ENCODE measurements at regions not wholly inside any gene's neighbourhood (a gene's known extent, or its start where the extent isn't known, plus 50 kb on each side); places are given as distances from the start of the nearest gene placed in this dataset.

DNA sequence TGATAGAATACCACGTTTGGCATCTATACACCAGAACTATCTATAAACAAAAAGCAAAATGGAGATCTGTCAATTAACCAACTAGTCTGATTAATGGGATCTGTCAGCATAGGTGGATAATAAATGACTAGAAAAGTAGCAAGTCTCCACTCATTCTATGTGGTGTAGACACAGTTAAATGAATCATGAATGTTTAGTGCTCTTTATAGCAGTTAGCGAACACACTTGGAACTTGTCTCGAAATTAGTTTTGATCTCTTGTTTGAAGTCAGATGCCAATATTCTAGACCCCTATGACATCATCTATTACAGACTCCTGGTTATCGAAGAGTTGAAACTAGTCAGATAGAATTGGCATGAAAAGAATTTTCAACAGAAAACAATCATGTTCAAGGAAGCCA is 259.7 kb downstream of the AHR start:
- TF ChIP-seq, protein P1, sequence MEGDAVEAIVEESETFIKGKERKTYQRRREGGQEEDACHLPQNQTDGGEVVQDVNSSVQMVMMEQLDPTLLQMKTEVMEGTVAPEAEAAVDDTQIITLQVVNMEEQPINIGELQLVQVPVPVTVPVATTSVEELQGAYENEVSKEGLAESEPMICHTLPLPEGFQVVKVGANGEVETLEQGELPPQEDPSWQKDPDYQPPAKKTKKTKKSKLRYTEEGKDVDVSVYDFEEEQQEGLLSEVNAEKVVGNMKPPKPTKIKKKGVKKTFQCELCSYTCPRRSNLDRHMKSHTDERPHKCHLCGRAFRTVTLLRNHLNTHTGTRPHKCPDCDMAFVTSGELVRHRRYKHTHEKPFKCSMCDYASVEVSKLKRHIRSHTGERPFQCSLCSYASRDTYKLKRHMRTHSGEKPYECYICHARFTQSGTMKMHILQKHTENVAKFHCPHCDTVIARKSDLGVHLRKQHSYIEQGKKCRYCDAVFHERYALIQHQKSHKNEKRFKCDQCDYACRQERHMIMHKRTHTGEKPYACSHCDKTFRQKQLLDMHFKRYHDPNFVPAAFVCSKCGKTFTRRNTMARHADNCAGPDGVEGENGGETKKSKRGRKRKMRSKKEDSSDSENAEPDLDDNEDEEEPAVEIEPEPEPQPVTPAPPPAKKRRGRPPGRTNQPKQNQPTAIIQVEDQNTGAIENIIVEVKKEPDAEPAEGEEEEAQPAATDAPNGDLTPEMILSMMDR (IDR thresholded peaks at IDR 0.05), result no peak
- TF ChIP-seq POLR2A (IDR thresholded peaks at IDR 0.05; ENCODE audit: low read depth) (no peak), POLR2AphosphoS5 (IDR thresholded peaks at IDR 0.05) (no peak), EP300 (IDR thresholded peaks at IDR 0.05) (no peak)

Measured in esophagus muscularis mucosa (tissue), 4 donors.